ENCODE measurements at regions not wholly inside any gene's neighbourhood (a gene's known extent, or its start where the extent isn't known, plus 50 kb on each side); places are given as distances from the start of the nearest gene placed in this dataset.
"Not testable (repeated sequence)": the region's sequence is repeated elsewhere in the genome, so short reads cannot be mapped to it uniquely, and the experiment has no call there.

GRCh38 chr4:15162046-15162445, 159.8 kb downstream of the CPEB2 start:
- DNase-seq: no peak
- H3K9me3 ChIP-seq (ENCODE audit: control insufficient read depth, low read length): no peaks in the 10 kb centered on the region
- H3K36me3 ChIP-seq (ENCODE audit: control insufficient read depth, insufficient read depth, low read length): no peaks in the 10 kb centered on the region
- H3K27me3 ChIP-seq (replicated peaks; ENCODE audit: control insufficient read depth, insufficient read depth, low read length, poor library complexity, severe bottlenecking): no peaks in the 10 kb centered on the region
- H3K4me1 ChIP-seq (ENCODE audit: control insufficient read depth, insufficient read depth, low read length, poor library complexity, severe bottlenecking): no peaks in the 10 kb centered on the region
- no peak overlapping the region for H3K27ac ChIP-seq (ENCODE audit: insufficient read depth, low read length, poor library complexity, severe bottlenecking)
- no peak overlapping the region for H3K4me3 ChIP-seq (ENCODE audit: insufficient read depth, low read depth, low read length, poor library complexity, severe bottlenecking)

- Histone ChIP-seq H3K27me3 (replicated peaks; ENCODE audit: control insufficient read depth, insufficient read depth, low read length, poor library complexity, severe bottlenecking) (no peaks in the 10 kb centered on the region), H3K4me1 (ENCODE audit: control insufficient read depth, insufficient read depth, low read length, poor library complexity, severe bottlenecking) (no peaks in the 10 kb centered on the region), H3K4me3 (ENCODE audit: insufficient read depth, low read depth, low read length, poor library complexity, severe bottlenecking) (no peak overlapping the region), H3K9me3 (ENCODE audit: control insufficient read depth, low read length) (no peaks in the 10 kb centered on the region), H3K27ac (ENCODE audit: insufficient read depth, low read length, poor library complexity, severe bottlenecking) (no peak overlapping the region), H3K36me3 (ENCODE audit: control insufficient read depth, insufficient read depth, low read length) (no peaks in the 10 kb centered on the region)
- DNase-seq: no peak
These were observed 160.4 kb downstream of the CPEB2 start for GRCh38 chr4:15162465-15163283.

GRCh38 chr4:15163284-15163645, 161.0 kb downstream of the CPEB2 start:
- Histone ChIP-seq H3K36me3 (ENCODE audit: control insufficient read depth, insufficient read depth, low read length) (no peaks in the 10 kb centered on the region), H3K27me3 (replicated peaks; ENCODE audit: control insufficient read depth, insufficient read depth, low read length, poor library complexity, severe bottlenecking) (no peaks in the 10 kb centered on the region), H3K4me3 (ENCODE audit: insufficient read depth, low read depth, low read length, poor library complexity, severe bottlenecking) (no peak overlapping the region), H3K27ac (ENCODE audit: insufficient read depth, low read length, poor library complexity, severe bottlenecking) (no peak overlapping the region), H3K9me3 (ENCODE audit: control insufficient read depth, low read length) (no peaks in the 10 kb centered on the region), H3K4me1 (ENCODE audit: control insufficient read depth, insufficient read depth, low read length, poor library complexity, severe bottlenecking) (no peaks in the 10 kb centered on the region)
- DNase-seq: no peak

GRCh38 chr4:15164571-15164970, 162.3 kb downstream of the CPEB2 start:
- Histone ChIP-seq H3K36me3 (ENCODE audit: control insufficient read depth, insufficient read depth, low read length) (no peaks in the 10 kb centered on the region), H3K9me3 (ENCODE audit: control insufficient read depth, low read length) (no peaks in the 10 kb centered on the region), H3K4me1 (ENCODE audit: control insufficient read depth, insufficient read depth, low read length, poor library complexity, severe bottlenecking) (no peaks in the 10 kb centered on the region), H3K27ac (ENCODE audit: insufficient read depth, low read length, poor library complexity, severe bottlenecking) (no peak overlapping the region), H3K27me3 (replicated peaks; ENCODE audit: control insufficient read depth, insufficient read depth, low read length, poor library complexity, severe bottlenecking) (no peaks in the 10 kb centered on the region), H3K4me3 (ENCODE audit: insufficient read depth, low read depth, low read length, poor library complexity, severe bottlenecking) (no peak overlapping the region)
- DNase-seq: no peak

GRCh38 chr4:15167743-15168142, 165.5 kb downstream of the CPEB2 start:
- no peaks in the 10 kb centered on the region for H3K36me3 ChIP-seq (ENCODE audit: control insufficient read depth, insufficient read depth, low read length)
- no peak for DNase-seq
- no peaks in the 10 kb centered on the region for H3K27me3 ChIP-seq (replicated peaks; ENCODE audit: control insufficient read depth, insufficient read depth, low read length, poor library complexity, severe bottlenecking)
- no peaks in the 10 kb centered on the region for H3K4me1 ChIP-seq (ENCODE audit: control insufficient read depth, insufficient read depth, low read length, poor library complexity, severe bottlenecking)
- H3K27ac ChIP-seq (ENCODE audit: insufficient read depth, low read length, poor library complexity, severe bottlenecking): no peak overlapping the region
- H3K9me3 ChIP-seq (ENCODE audit: control insufficient read depth, low read length): no peaks in the 10 kb centered on the region
- H3K4me3 ChIP-seq (ENCODE audit: insufficient read depth, low read depth, low read length, poor library complexity, severe bottlenecking): no peak overlapping the region

GRCh38 chr4:15168759-15169158, 166.5 kb downstream of the CPEB2 start:
- no peaks in the 10 kb centered on the region for H3K4me1 ChIP-seq (ENCODE audit: control insufficient read depth, insufficient read depth, low read length, poor library complexity, severe bottlenecking)
- no peaks in the 10 kb centered on the region for H3K36me3 ChIP-seq (ENCODE audit: control insufficient read depth, insufficient read depth, low read length)

GRCh38 chr4:15171725-15172124, 169.4 kb downstream of the CPEB2 start:
- Histone ChIP-seq H3K36me3 (ENCODE audit: control insufficient read depth, insufficient read depth, low read length) (no peaks in the 10 kb centered on the region), H3K27ac (ENCODE audit: insufficient read depth, low read length, poor library complexity, severe bottlenecking) (no peak overlapping the region), H3K27me3 (replicated peaks; ENCODE audit: control insufficient read depth, insufficient read depth, low read length, poor library complexity, severe bottlenecking) (no peaks in the 10 kb centered on the region), H3K4me1 (ENCODE audit: control insufficient read depth, insufficient read depth, low read length, poor library complexity, severe bottlenecking) (no peaks in the 10 kb centered on the region), H3K4me3 (ENCODE audit: insufficient read depth, low read depth, low read length, poor library complexity, severe bottlenecking) (no peak overlapping the region), H3K9me3 (ENCODE audit: control insufficient read depth, low read length) (no peaks in the 10 kb centered on the region)
- no peak for DNase-seq

More at GRCh38 chr4:15168759-15169158, 166.5 kb downstream of the CPEB2 start:
- H3K4me3 ChIP-seq (ENCODE audit: insufficient read depth, low read depth, low read length, poor library complexity, severe bottlenecking): no peak overlapping the region
- no peak for DNase-seq
- H3K27me3 ChIP-seq (replicated peaks; ENCODE audit: control insufficient read depth, insufficient read depth, low read length, poor library complexity, severe bottlenecking): no peaks in the 10 kb centered on the region
- H3K9me3 ChIP-seq (ENCODE audit: control insufficient read depth, low read length): no peaks in the 10 kb centered on the region
- no peak overlapping the region for H3K27ac ChIP-seq (ENCODE audit: insufficient read depth, low read length, poor library complexity, severe bottlenecking)

GRCh38 chr4:15173251-15173650, 171.0 kb downstream of the CPEB2 start:
- Histone ChIP-seq H3K4me3 (ENCODE audit: insufficient read depth, low read depth, low read length, poor library complexity, severe bottlenecking) (no peak overlapping the region), H3K36me3 (ENCODE audit: control insufficient read depth, insufficient read depth, low read length) (no peaks in the 10 kb centered on the region), H3K4me1 (ENCODE audit: control insufficient read depth, insufficient read depth, low read length, poor library complexity, severe bottlenecking) (no peaks in the 10 kb centered on the region), H3K27me3 (replicated peaks; ENCODE audit: control insufficient read depth, insufficient read depth, low read length, poor library complexity, severe bottlenecking) (no peaks in the 10 kb centered on the region), H3K27ac (ENCODE audit: insufficient read depth, low read length, poor library complexity, severe bottlenecking) (no peak overlapping the region), H3K9me3 (ENCODE audit: control insufficient read depth, low read length) (no peaks in the 10 kb centered on the region)
- no peak for DNase-seq

GRCh38 chr4:15174168-15174567, 171.9 kb downstream of the CPEB2 start:
- not testable (repeated sequence) for H3K27me3 ChIP-seq (replicated peaks; ENCODE audit: control insufficient read depth, insufficient read depth, low read length, poor library complexity, severe bottlenecking); H3K9me3 ChIP-seq (ENCODE audit: control insufficient read depth, low read length); H3K4me3 ChIP-seq (ENCODE audit: insufficient read depth, low read depth, low read length, poor library complexity, severe bottlenecking); DNase-seq; H3K27ac ChIP-seq (ENCODE audit: insufficient read depth, low read length, poor library complexity, severe bottlenecking); H3K36me3 ChIP-seq (ENCODE audit: control insufficient read depth, insufficient read depth, low read length); H3K4me1 ChIP-seq (ENCODE audit: control insufficient read depth, insufficient read depth, low read length, poor library complexity, severe bottlenecking)

- H3K36me3 ChIP-seq (ENCODE audit: control insufficient read depth, insufficient read depth, low read length); DNase-seq; H3K9me3 ChIP-seq (ENCODE audit: control insufficient read depth, low read length); H3K27ac ChIP-seq (ENCODE audit: insufficient read depth, low read length, poor library complexity, severe bottlenecking); H3K4me1 ChIP-seq (ENCODE audit: control insufficient read depth, insufficient read depth, low read length, poor library complexity, severe bottlenecking); H3K4me3 ChIP-seq (ENCODE audit: insufficient read depth, low read depth, low read length, poor library complexity, severe bottlenecking); H3K27me3 ChIP-seq (replicated peaks; ENCODE audit: control insufficient read depth, insufficient read depth, low read length, poor library complexity, severe bottlenecking): not testable (repeated sequence)
These were observed 177.6 kb downstream of the CPEB2 start for GRCh38 chr4:15179842-15180241.

Measured in effector memory CD4-positive, alpha-beta T cell (primary cell).